Gastrocnemius medialis (tissue), 2 donors: ENCODE measurements at regions not wholly inside any gene's neighbourhood (a gene's known extent, or its start where the extent isn't known, plus 50 kb on each side); places are given as distances from the start of the nearest gene placed in this dataset.

Source experiments
- microRNA-seq, 2 donors: library from miRNA; unstranded; fragments of <30 nt; microRNA quantifications; one replicate each; pipeline ENCODE4, GENCODE V29; 2016; ENCODE audit warnings: borderline replicate concordance in 2 of 2

Small RNA genes in the stretch of these regions (microRNA-seq; reads per million reads assigned to microRNA genes)
- 0 reads per million in 2 donors for gene MIR3924
